HepG2 (cell line): ENCODE measurements at regions not wholly inside any gene's neighbourhood (a gene's known extent, or its start where the extent isn't known, plus 50 kb on each side); places are given as distances from the start of the nearest gene placed in this dataset.

Source experiments
- ATAC-seq: fragments of 200-7000 bp; cut with Tn5 transposase; 3 replicates; pipeline ENCODE4 v1.9.1; 2020; ENCODE audit warnings: mild to moderate bottlenecking, moderate library complexity
- BruUV-seq: library from RNA; stranded (reverse); fragments of 400-500 nt; replicated peaks from 2 replicates; lab custom pipeline; 2021; lab: Mats Ljungman, UMichigan
- CTCF ChIA-PET: fragments of 300-600 bp; formaldehyde crosslinking; extraction: SDS; loops from one replicate; lab custom pipeline; 2021; ENCODE audit warnings: low total read pairs, inconsistent platforms, low intra/inter-chr PET ratio; lab: Yijun Ruan, JAX
- POLR2A ChIA-PET: fragments of 350-600 bp; sonication (Branson Sonifier 250); formaldehyde crosslinking; loops from one replicate; lab custom pipeline; 2020; ENCODE audit warnings: antibody characterized with exemption, inconsistent platforms; lab: Yijun Ruan, JAX
- DNase-seq: peaks from one replicate; pipeline ENCODE4 v3.0.0-alpha.2; 2015; ENCODE audit warnings: low spot score
- FAIRE-seq: peaks from 3 replicates; lab custom pipeline; 2011; peaks lifted over from hg19 to GRCh38; lab: Jason Lieb, UNC
- H2AFZ ChIP-seq: one replicate; pipeline ENCODE4 v1.6.1; 2011; ENCODE audit warnings: low read length, inconsistent platforms
- H3K27ac ChIP-seq: fragments of 300-600 bp; 3 replicates; pipeline ENCODE4 v1.8.0; 2011; ENCODE audit warnings: mixed run types, mild to moderate bottlenecking, mixed read lengths, low read length, inconsistent platforms; ENCODE audit not compliant: insufficient read depth; ENCODE audit errors: extremely low read length
- H3K27me3 ChIP-seq, 2 experiments: fragments of 200-600 bp in 1 of 2; 2 replicates in 1 of 2; 3 replicates in 1 of 2; pipeline versions ENCODE4 v1.6.0 to v1.8.0; 2011; ENCODE audit warnings: low read length in 2 of 2, mild to moderate bottlenecking in 2 of 2, moderate library complexity in 2 of 2, inconsistent platforms in 1 of 2; ENCODE audit not compliant: insufficient read depth in 2 of 2, control insufficient read depth in 1 of 2
- H3K36me3 ChIP-seq, 2 experiments: fragments of 200-600 bp in 1 of 2; replicated peaks in 1 of 2; 2 replicates in 1 of 2; 3 replicates in 1 of 2; pipeline versions ENCODE4 v1.5.1 to v1.8.0; 2011; ENCODE audit warnings: low read length in 2 of 2, inconsistent platforms in 1 of 2; ENCODE audit not compliant: insufficient read depth in 2 of 2, control insufficient read depth in 1 of 2
- H3K4me1 ChIP-seq: 2 replicates; pipeline ENCODE4 v1.5.1; 2012; ENCODE audit warnings: low read length, inconsistent platforms; ENCODE audit not compliant: insufficient read depth
- H3K4me2 ChIP-seq: 2 replicates; pipeline ENCODE4 v1.6.0; 2011; ENCODE audit warnings: low read depth, low read length, inconsistent platforms
- H3K4me3 ChIP-seq, 3 experiments: fragments of 200-600 bp in 1 of 3; sonication (generic), shearing (Covaris generic) in 1 of 3; replicated peaks in 1 of 3; 2 replicates each; pipeline ENCODE4 v1.5.1; 2011 to 2016; ENCODE audit warnings: low read length in 3 of 3, inconsistent platforms in 2 of 3, low read depth in 2 of 3, mild to moderate bottlenecking in 2 of 3, control low read depth in 1 of 3, mixed read lengths in 1 of 3; ENCODE audit not compliant: insufficient read depth in 1 of 3
- H3K79me2 ChIP-seq: one replicate; pipeline ENCODE4 v1.6.1; 2011; ENCODE audit warnings: low read length, inconsistent platforms; ENCODE audit not compliant: insufficient read depth
- H3K9ac ChIP-seq: 2 replicates; pipeline ENCODE4 v1.6.0; 2011; ENCODE audit warnings: mild to moderate bottlenecking, low read depth, low read length, inconsistent platforms; ENCODE audit not compliant: insufficient read depth
- H3K9me3 ChIP-seq: 2 replicates; pipeline ENCODE4 v1.5.1; 2012; ENCODE audit warnings: mild to moderate bottlenecking, low read length
- H4K20me1 ChIP-seq: 2 replicates; pipeline ENCODE4 v1.6.0; 2011; ENCODE audit warnings: inconsistent platforms, mild to moderate bottlenecking, low read length, moderate library complexity; ENCODE audit not compliant: insufficient read depth
- HIVEP1 ChIP-seq: sonication (generic); formaldehyde crosslinking; IDR thresholded peaks from 2 replicates; pipeline ENCODE4 v1.4.0; 2020; ENCODE audit warnings: mild to moderate bottlenecking, missing genetic modification reagents
- HNRNPL ChIP-seq: fragments of 200-400 bp; formaldehyde crosslinking; IDR thresholded peaks from 2 replicates; pipeline ENCODE4 v1.6.1; 2017; ENCODE audit warnings: mild to moderate bottlenecking, low read depth, low read length
- KAT7 ChIP-seq: IDR thresholded peaks from 2 replicates; pipeline ENCODE4 v1.6.1; 2018; ENCODE audit warnings: borderline replicate concordance, missing compliant biosample characterization
- RARG ChIP-seq: sonication (generic); formaldehyde crosslinking; IDR thresholded peaks from 2 replicates; pipeline ENCODE4 v1.4.0; 2020; ENCODE audit warnings: low read depth, mild to moderate bottlenecking, missing genetic modification reagents
- SMC3 ChIP-seq: IDR thresholded peaks from 2 replicates; pipeline ENCODE4 v1.6.1; 2011; ENCODE audit warnings: low read length, improper control_type of control experiment
- ZBTB42 ChIP-seq: sonication (generic); formaldehyde crosslinking; IDR thresholded peaks from 2 replicates; pipeline ENCODE4 v1.5.0; 2020; ENCODE audit warnings: mild to moderate bottlenecking, missing genetic modification reagents
- ZNF224 ChIP-seq: sonication (generic); formaldehyde crosslinking; IDR thresholded peaks from 2 replicates; pipeline ENCODE4 v1.5.0; 2020; ENCODE audit warnings: mild to moderate bottlenecking, missing genetic modification reagents
- ZNF777 ChIP-seq: sonication (generic); formaldehyde crosslinking; IDR thresholded peaks from 2 replicates; pipeline ENCODE4 v1.4.0; 2020; ENCODE audit warnings: missing genetic modification reagents
- WGBS: methylation state at CpG from one replicate; pipeline ENCODE4 v1.1.6; 2017; ENCODE audit warnings: low lambda C conversion rate; 5-methylcytosine and 5-hydroxymethylcytosine counted together
- in situ Hi-C: cut with HindIII; loops from 2 replicates; pipeline ENCODE4 v1.10.0; 2017; ENCODE audit warnings: low pct_unique_long_range_greater_than_20kb; ENCODE audit not compliant: extremely low pct_ligation_motif_present
- intact Hi-C: fragments of 100-400 bp; cut with micrococcal nuclease; formaldehyde crosslinking; loops from one replicate; pipeline ENCODE4 v1.10.0; 2022; ENCODE audit not compliant: unreplicated experiment
- TF ChIP-seq, protein P1 (sequence below): sonication (generic); formaldehyde crosslinking; IDR thresholded peaks from 2 replicates; pipeline ENCODE4 v1.5.1; 2020; ENCODE audit warnings: missing genetic modification reagents, mild to moderate bottlenecking, borderline replicate concordance
- TF ChIP-seq, protein P2 (sequence below): sonication (generic); formaldehyde crosslinking; IDR thresholded peaks from 2 replicates; pipeline ENCODE4 v1.4.0; 2020; ENCODE audit warnings: mild to moderate bottlenecking, missing genetic modification reagents, borderline replicate concordance
- TF ChIP-seq, protein P3 (sequence below): sonication (generic); formaldehyde crosslinking; IDR thresholded peaks from 2 replicates; pipeline ENCODE4 v1.4.0; 2020; ENCODE audit warnings: missing genetic modification reagents
- TF ChIP-seq, protein P4 (sequence below): sonication (generic); formaldehyde crosslinking; IDR thresholded peaks from 2 replicates; pipeline ENCODE4 v1.5.1; 2020; ENCODE audit warnings: missing genetic modification reagents, mild to moderate bottlenecking, borderline replicate concordance
- TF ChIP-seq, protein P5 (sequence below): sonication (generic); formaldehyde crosslinking; IDR thresholded peaks from 2 replicates; pipeline ENCODE4 v1.5.1; 2020; ENCODE audit warnings: mild to moderate bottlenecking, missing genetic modification reagents, moderate library complexity

DNA sequence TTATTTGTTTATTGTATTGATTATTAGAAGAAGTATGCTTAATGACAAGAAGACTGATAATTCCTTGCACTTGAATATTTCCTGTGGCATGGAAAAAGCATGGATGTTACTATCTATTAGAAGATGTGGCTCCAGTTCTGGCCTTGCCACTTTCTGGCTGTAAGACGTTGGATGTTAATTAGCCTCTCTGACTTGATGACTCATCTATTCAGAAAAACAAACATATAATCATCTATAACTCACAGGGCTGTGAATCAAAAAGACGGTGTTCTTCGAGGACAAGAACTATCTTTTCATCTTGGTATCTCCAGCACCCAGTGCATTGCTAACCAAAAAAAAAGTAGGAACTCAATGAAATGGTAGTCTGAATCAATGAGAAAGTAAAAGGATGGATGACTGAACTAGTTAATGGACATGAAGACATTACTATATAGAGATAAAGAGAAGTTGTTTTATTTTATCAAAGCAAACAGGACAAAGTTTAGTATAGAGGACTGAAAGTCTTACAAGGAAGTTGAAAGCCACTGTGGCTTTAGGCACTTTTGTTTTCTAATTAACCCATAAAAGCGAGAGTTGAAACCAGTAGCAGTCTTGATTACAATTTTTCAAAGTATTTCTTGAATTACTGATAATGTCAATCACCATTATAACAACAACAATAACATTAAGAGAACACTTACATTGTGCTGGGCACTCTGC, 145.3 kb downstream of the RND3 start:
- FAIRE-seq (no peak), ATAC-seq (no peak), DNase-seq (no peak)
- H3K4me1 ChIP-seq: no peaks in the 10 kb centered on the region
- H3K27me3 ChIP-seq: no peaks in the 10 kb centered on the region
- ChIA-PET POLR2A (no interaction called here), CTCF (no interaction called here)
- no peaks in the 10 kb centered on the region for H3K79me2 ChIP-seq
- H3K9me3 ChIP-seq: peaks cover 85% of the 10 kb centered on the region
- BruUV-seq: no TSS peak
- WGBS: 24% methylated on average over 4 of the region's 4 CpGs
- H3K27ac ChIP-seq: no peak overlapping the region
- in situ Hi-C loops: no loop called here
- H2AFZ ChIP-seq: no peak overlapping the region
- H3K9ac ChIP-seq: no peak overlapping the region
- H4K20me1 ChIP-seq: no peaks in the 10 kb centered on the region
- H3K4me2 ChIP-seq: no peak overlapping the region
- no peak overlapping the region for H3K4me3 ChIP-seq
- intact Hi-C loops: no loop called here
- no peaks in the 10 kb centered on the region for H3K36me3 ChIP-seq
- TF ChIP-seq SMC3 (no peak), ZNF224 (CRISPR knock-in tag) (no peak), ZBTB42 (CRISPR knock-in tag) (no peak), ZNF777 (CRISPR knock-in tag) (no peak), HIVEP1 (no peak), RARG (no peak), KAT7 (CRISPR knock-in tag) (no peak), HNRNPL (no peak)
- TF ChIP-seq, protein P1, sequence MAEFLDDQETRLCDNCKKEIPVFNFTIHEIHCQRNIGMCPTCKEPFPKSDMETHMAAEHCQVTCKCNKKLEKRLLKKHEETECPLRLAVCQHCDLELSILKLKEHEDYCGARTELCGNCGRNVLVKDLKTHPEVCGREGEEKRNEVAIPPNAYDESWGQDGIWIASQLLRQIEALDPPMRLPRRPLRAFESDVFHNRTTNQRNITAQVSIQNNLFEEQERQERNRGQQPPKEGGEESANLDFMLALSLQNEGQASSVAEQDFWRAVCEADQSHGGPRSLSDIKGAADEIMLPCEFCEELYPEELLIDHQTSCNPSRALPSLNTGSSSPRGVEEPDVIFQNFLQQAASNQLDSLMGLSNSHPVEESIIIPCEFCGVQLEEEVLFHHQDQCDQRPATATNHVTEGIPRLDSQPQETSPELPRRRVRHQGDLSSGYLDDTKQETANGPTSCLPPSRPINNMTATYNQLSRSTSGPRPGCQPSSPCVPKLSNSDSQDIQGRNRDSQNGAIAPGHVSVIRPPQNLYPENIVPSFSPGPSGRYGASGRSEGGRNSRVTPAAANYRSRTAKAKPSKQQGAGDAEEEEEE (CRISPR knock-in tag): no peak
- TF ChIP-seq, protein P2, sequence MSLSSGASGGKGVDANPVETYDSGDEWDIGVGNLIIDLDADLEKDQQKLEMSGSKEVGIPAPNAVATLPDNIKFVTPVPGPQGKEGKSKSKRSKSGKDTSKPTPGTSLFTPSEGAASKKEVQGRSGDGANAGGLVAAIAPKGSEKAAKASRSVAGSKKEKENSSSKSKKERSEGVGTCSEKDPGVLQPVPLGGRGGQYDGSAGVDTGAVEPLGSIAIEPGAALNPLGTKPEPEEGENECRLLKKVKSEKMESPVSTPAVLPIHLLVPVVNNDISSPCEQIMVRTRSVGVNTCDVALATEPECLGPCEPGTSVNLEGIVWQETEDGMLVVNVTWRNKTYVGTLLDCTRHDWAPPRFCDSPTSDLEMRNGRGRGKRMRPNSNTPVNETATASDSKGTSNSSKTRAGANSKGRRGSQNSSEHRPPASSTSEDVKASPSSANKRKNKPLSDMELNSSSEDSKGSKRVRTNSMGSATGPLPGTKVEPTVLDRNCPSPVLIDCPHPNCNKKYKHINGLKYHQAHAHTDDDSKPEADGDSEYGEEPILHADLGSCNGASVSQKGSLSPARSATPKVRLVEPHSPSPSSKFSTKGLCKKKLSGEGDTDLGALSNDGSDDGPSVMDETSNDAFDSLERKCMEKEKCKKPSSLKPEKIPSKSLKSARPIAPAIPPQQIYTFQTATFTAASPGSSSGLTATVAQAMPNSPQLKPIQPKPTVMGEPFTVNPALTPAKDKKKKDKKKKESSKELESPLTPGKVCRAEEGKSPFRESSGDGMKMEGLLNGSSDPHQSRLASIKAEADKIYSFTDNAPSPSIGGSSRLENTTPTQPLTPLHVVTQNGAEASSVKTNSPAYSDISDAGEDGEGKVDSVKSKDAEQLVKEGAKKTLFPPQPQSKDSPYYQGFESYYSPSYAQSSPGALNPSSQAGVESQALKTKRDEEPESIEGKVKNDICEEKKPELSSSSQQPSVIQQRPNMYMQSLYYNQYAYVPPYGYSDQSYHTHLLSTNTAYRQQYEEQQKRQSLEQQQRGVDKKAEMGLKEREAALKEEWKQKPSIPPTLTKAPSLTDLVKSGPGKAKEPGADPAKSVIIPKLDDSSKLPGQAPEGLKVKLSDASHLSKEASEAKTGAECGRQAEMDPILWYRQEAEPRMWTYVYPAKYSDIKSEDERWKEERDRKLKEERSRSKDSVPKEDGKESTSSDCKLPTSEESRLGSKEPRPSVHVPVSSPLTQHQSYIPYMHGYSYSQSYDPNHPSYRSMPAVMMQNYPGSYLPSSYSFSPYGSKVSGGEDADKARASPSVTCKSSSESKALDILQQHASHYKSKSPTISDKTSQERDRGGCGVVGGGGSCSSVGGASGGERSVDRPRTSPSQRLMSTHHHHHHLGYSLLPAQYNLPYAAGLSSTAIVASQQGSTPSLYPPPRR (CRISPR knock-in tag): no peak
- TF ChIP-seq, protein P3, sequence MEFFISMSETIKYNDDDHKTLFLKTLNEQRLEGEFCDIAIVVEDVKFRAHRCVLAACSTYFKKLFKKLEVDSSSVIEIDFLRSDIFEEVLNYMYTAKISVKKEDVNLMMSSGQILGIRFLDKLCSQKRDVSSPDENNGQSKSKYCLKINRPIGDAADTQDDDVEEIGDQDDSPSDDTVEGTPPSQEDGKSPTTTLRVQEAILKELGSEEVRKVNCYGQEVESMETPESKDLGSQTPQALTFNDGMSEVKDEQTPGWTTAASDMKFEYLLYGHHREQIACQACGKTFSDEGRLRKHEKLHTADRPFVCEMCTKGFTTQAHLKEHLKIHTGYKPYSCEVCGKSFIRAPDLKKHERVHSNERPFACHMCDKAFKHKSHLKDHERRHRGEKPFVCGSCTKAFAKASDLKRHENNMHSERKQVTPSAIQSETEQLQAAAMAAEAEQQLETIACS: no peak
- TF ChIP-seq, protein P4, sequence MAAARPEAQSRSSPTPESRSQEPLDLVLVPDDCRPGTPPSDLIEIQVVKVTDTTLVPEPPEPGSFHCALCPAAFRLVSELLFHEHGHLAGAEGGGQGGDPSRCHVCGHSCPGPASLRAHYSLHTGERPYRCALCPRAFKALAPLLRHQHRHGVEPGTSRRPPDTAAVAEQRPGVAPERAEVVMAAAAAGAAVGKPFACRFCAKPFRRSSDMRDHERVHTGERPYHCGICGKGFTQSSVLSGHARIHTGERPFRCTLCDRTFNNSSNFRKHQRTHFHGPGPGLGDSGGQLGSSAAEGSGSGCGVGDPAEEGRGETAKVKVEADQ (CRISPR knock-in tag): no peak
- TF ChIP-seq, protein P5, sequence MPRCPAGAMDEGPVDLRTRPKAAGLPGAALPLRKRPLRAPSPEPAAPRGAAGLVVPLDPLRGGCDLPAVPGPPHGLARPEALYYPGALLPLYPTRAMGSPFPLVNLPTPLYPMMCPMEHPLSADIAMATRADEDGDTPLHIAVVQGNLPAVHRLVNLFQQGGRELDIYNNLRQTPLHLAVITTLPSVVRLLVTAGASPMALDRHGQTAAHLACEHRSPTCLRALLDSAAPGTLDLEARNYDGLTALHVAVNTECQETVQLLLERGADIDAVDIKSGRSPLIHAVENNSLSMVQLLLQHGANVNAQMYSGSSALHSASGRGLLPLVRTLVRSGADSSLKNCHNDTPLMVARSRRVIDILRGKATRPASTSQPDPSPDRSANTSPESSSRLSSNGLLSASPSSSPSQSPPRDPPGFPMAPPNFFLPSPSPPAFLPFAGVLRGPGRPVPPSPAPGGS (CRISPR knock-in tag): no peak
